H1 (cell line): ENCODE measurements at regions not wholly inside any gene's neighbourhood (a gene's known extent, or its start where the extent isn't known, plus 50 kb on each side); places are given as distances from the start of the nearest gene placed in this dataset.

ENCODE experiments used
- CTCF ChIA-PET: fragments of 300-600 bp; sonication (Branson Sonifier 250); formaldehyde crosslinking; loops from one replicate; lab custom pipeline; 2021; ENCODE audit not compliant: partially characterized antibody; lab: Charles Lee
- POLR2A ChIA-PET: fragments of 300-600 bp; sonication (Branson Sonifier 250); formaldehyde crosslinking; loops from one replicate; lab custom pipeline; 2021; ENCODE audit warnings: inconsistent platforms; ENCODE audit not compliant: partially characterized antibody; lab: Charles Lee
- DNase-seq, 2 experiments: peaks; one replicate each; pipeline versions ENCODE4 v3.0.0 to v3.0.0-alpha.2; 2010 to 2022; ENCODE audit warnings: low spot score in 2 of 2, low read depth in 1 of 2, mixed read lengths in 1 of 2
- FAIRE-seq: peaks from 2 replicates; lab custom pipeline; 2011; peaks lifted over from hg19 to GRCh38; lab: Jason Lieb, UNC
- H2AFZ ChIP-seq: 2 replicates; pipeline ENCODE4 v1.8.1; 2012; ENCODE audit warnings: low read length, inconsistent platforms
- H2AK5ac ChIP-seq: 2 replicates; pipeline ENCODE4 v1.6.1; 2013; ENCODE audit warnings: low read depth, low read length
- H2BK120ac ChIP-seq: replicated peaks from 2 replicates; pipeline ENCODE3; 2013; ENCODE audit warnings: low read depth, low read length, inconsistent platforms
- H2BK12ac ChIP-seq: 2 replicates; pipeline ENCODE4 v1.6.1; 2013; ENCODE audit warnings: low read depth, low read length
- H2BK15ac ChIP-seq: 2 replicates; pipeline ENCODE4 v1.6.1; 2013; ENCODE audit warnings: low read length
- H2BK20ac ChIP-seq: 2 replicates; pipeline ENCODE4 v1.6.1; 2013; ENCODE audit warnings: low read length
- H2BK5ac ChIP-seq: 2 replicates; pipeline ENCODE4 v1.6.1; 2013; ENCODE audit warnings: low read depth, low read length
- H3K14ac ChIP-seq: 2 replicates; pipeline ENCODE4 v1.6.1; 2013; ENCODE audit warnings: inconsistent platforms; ENCODE audit not compliant: insufficient read length
- H3K18ac ChIP-seq: 2 replicates; pipeline ENCODE4 v1.6.1; 2013; ENCODE audit warnings: low read length; ENCODE audit errors: extremely low read depth
- H3K23ac ChIP-seq: 2 replicates; pipeline ENCODE4 v1.6.1; 2013; ENCODE audit warnings: inconsistent platforms; ENCODE audit not compliant: insufficient read length
- H3K23me2 ChIP-seq: 2 replicates; pipeline ENCODE4 v1.6.1; 2013; ENCODE audit warnings: low read depth, low read length
- H3K27ac ChIP-seq: 2 replicates; pipeline ENCODE4 v1.6.1; 2011; ENCODE audit warnings: low read depth, low read length, inconsistent platforms
- H3K27me3 ChIP-seq, 4 experiments: replicated peaks in 1 of 4; 1 replicate in 1 of 4; 2 replicates in 3 of 4; pipeline versions ENCODE4 v1.6.1 to v1.8.1; 2011 to 2013; ENCODE audit warnings: low read length in 3 of 4, mild to moderate bottlenecking in 3 of 4, inconsistent platforms in 2 of 4, mixed read lengths in 2 of 4, moderate library complexity in 1 of 4; ENCODE audit not compliant: control insufficient read depth in 3 of 4, insufficient read depth in 3 of 4; ENCODE audit errors: extremely low read depth in 1 of 4
- H3K36me3 ChIP-seq, 4 experiments: 2 replicates each; pipeline versions ENCODE4 v1.6.1 to v1.8.1; 2011 to 2013; ENCODE audit warnings: mild to moderate bottlenecking in 4 of 4, low read length in 3 of 4, moderate library complexity in 2 of 4, control low read depth in 1 of 4, inconsistent platforms in 1 of 4; ENCODE audit not compliant: insufficient read depth in 4 of 4, control insufficient read depth in 2 of 4
- H3K4ac ChIP-seq: replicated peaks from 2 replicates; pipeline ENCODE3; 2013; ENCODE audit warnings: low read length, low read depth, mixed read lengths, inconsistent platforms; ENCODE audit not compliant: insufficient read length
- H3K4me1 ChIP-seq, 4 experiments: replicated peaks in 1 of 4; 1 replicate in 1 of 4; 2 replicates in 3 of 4; pipeline versions ENCODE4 v1.6.1 to v1.8.1; 2011 to 2013; ENCODE audit warnings: low read length in 3 of 4, inconsistent platforms in 2 of 4, mixed read lengths in 1 of 4; ENCODE audit not compliant: insufficient read depth in 4 of 4, control insufficient read depth in 3 of 4
- H3K4me2 ChIP-seq, 2 experiments: 2 replicates each; pipeline versions ENCODE4 v1.6.1 to v1.8.1; 2011 to 2013; ENCODE audit warnings: low read depth in 2 of 2, low read length in 2 of 2, control low read depth in 1 of 2, inconsistent platforms in 1 of 2, mild to moderate bottlenecking in 1 of 2; ENCODE audit not compliant: insufficient read depth in 1 of 2
- H3K4me3 ChIP-seq, 4 experiments: fragments of 200-600, 300-600 bp in 1 of 4; sonication (generic), shearing (Covaris generic), sonication (Bioruptor Twin) in 1 of 4; 2 replicates each; pipeline versions ENCODE4 v1.5.1 to v1.8.1; 2011 to 2016; ENCODE audit warnings: low read length in 4 of 4, low read depth in 3 of 4, control low read depth in 2 of 4, inconsistent platforms in 2 of 4, mild to moderate bottlenecking in 2 of 4, mixed read lengths in 1 of 4, moderate library complexity in 1 of 4; ENCODE audit not compliant: insufficient read depth in 2 of 4; ENCODE audit errors: extremely low read depth in 1 of 4
- H3K56ac ChIP-seq: replicated peaks from 2 replicates; pipeline ENCODE3; 2013; ENCODE audit warnings: low read depth, mild to moderate bottlenecking, mixed read lengths, low read length, inconsistent platforms; ENCODE audit not compliant: insufficient read length
- H3K79me1 ChIP-seq: 2 replicates; pipeline ENCODE4 v1.6.1; 2013; ENCODE audit warnings: low read depth, low read length, control low read depth
- H3K79me2 ChIP-seq, 2 experiments: 2 replicates each; pipeline versions ENCODE4 v1.6.1 to v1.8.1; 2012 to 2013; ENCODE audit warnings: low read length in 2 of 2, mild to moderate bottlenecking in 2 of 2, inconsistent platforms in 1 of 2; ENCODE audit not compliant: insufficient read depth in 2 of 2, control insufficient read depth in 1 of 2
- H3K9ac ChIP-seq, 4 experiments: replicated peaks in 1 of 4; 1 replicate in 1 of 4; 2 replicates in 3 of 4; pipeline versions ENCODE4 v1.6.1 to v1.8.1; 2011 to 2013; ENCODE audit warnings: low read depth in 3 of 4, low read length in 3 of 4, control low read depth in 2 of 4, mild to moderate bottlenecking in 2 of 4, moderate library complexity in 2 of 4, inconsistent platforms in 1 of 4; ENCODE audit errors: extremely low read depth in 1 of 4
- H3K9me3 ChIP-seq, 2 experiments: 2 replicates each; pipeline versions ENCODE4 v1.6.1 to v1.8.1; 2012 to 2013; ENCODE audit warnings: mild to moderate bottlenecking in 2 of 2, moderate library complexity in 2 of 2, control low read depth in 1 of 2, inconsistent platforms in 1 of 2, low read depth in 1 of 2, low read length in 1 of 2, mixed read lengths in 1 of 2; ENCODE audit not compliant: insufficient read depth in 2 of 2
- H4K20me1 ChIP-seq, 2 experiments: replicated peaks in 1 of 2; 2 replicates each; pipeline versions ENCODE3 to v1.8.1; 2011 to 2013; ENCODE audit warnings: inconsistent platforms in 2 of 2, low read length in 2 of 2, mild to moderate bottlenecking in 1 of 2; ENCODE audit not compliant: insufficient read depth in 2 of 2, control insufficient read depth in 1 of 2
- H4K5ac ChIP-seq: 2 replicates; pipeline ENCODE4 v1.6.1; 2013; ENCODE audit warnings: low read length, low read depth, mixed read lengths, inconsistent platforms; ENCODE audit not compliant: insufficient read length
- H4K8ac ChIP-seq: 2 replicates; pipeline ENCODE4 v1.8.0; 2013; ENCODE audit warnings: mild to moderate bottlenecking, moderate library complexity, low read length, inconsistent platforms; ENCODE audit not compliant: insufficient read depth; ENCODE audit errors: extremely low read depth
- H4K91ac ChIP-seq: replicated peaks from 2 replicates; pipeline ENCODE3; 2013; ENCODE audit warnings: low read length, mixed read lengths, inconsistent platforms; ENCODE audit not compliant: insufficient read length
- ATF2 ChIP-seq: IDR thresholded peaks from 2 replicates; pipeline ENCODE4 v1.6.1; 2012; ENCODE audit warnings: low read length, inconsistent platforms
- CTCF ChIP-seq, 3 experiments: IDR thresholded peaks; 1 replicate in 2 of 3; 2 replicates in 1 of 3; pipeline versions ENCODE4 v1.5.1 to v1.6.1; 2011; ENCODE audit warnings: low read length in 3 of 3, mild to moderate bottlenecking in 3 of 3, inconsistent platforms in 2 of 3, low read depth in 1 of 3, moderate library complexity in 1 of 3; ENCODE audit not compliant: insufficient read depth in 1 of 3; ENCODE audit errors: control extremely low read depth in 1 of 3
- EGR1 ChIP-seq: IDR thresholded peaks from 2 replicates; pipeline ENCODE4 v1.6.1; 2011; ENCODE audit warnings: low read depth, low read length, borderline replicate concordance
- GABPA ChIP-seq: IDR thresholded peaks from 2 replicates; pipeline ENCODE4 v1.6.1; 2011; ENCODE audit warnings: mild to moderate bottlenecking, low read length, moderate library complexity, borderline replicate concordance; ENCODE audit not compliant: insufficient read depth
- POLR2A ChIP-seq, 2 experiments: IDR thresholded peaks; 1 replicate in 1 of 2; 2 replicates in 1 of 2; pipeline ENCODE4 v1.6.1; 2011; ENCODE audit warnings: low read depth in 2 of 2, low read length in 2 of 2, mild to moderate bottlenecking in 2 of 2; ENCODE audit errors: control extremely low read depth in 1 of 2
- RBBP5 ChIP-seq: IDR thresholded peaks from 2 replicates; pipeline ENCODE4 v1.7.1; 2012; ENCODE audit warnings: low read depth, mild to moderate bottlenecking, inconsistent platforms, low read length, moderate library complexity, borderline replicate concordance
- RFX5 ChIP-seq: IDR thresholded peaks from 2 replicates; pipeline ENCODE4 v1.6.1; 2011; ENCODE audit warnings: low read depth, low read length, improper control_type of control experiment, borderline replicate concordance
- SIRT6 ChIP-seq: IDR thresholded peaks from one replicate; pipeline ENCODE4 v1.7.1; 2012; ENCODE audit warnings: low read length, inconsistent platforms
- SP1 ChIP-seq: IDR thresholded peaks from 2 replicates; pipeline ENCODE4 v1.6.1; 2011; ENCODE audit warnings: low read depth, low read length
- WGBS, 2 experiments: shearing (Covaris generic) in 1 of 2; methylation state at CpG; one replicate each; pipeline versions ENCODE4 v1.1.6 to v1.1.7; 2013 to 2015; ENCODE audit warnings: low lambda C conversion rate in 2 of 2, mixed read lengths in 2 of 2, inconsistent platforms in 1 of 2, low coverage in 1 of 2, missing lambda C conversion rate in 1 of 2; ENCODE audit not compliant: insufficient replicate concordance in 2 of 2, insufficient coverage in 1 of 2, insufficient read length in 1 of 2; ENCODE audit errors: extremely low coverage in 1 of 2, missing lambda C conversion rate in 1 of 2; 5-methylcytosine and 5-hydroxymethylcytosine counted together

- no peak for TF ChIP-seq POLR2A (IDR thresholded peaks at IDR 0.05; ENCODE audit: control extremely low read depth in 1 of 2, low read depth in 2 of 2, low read length in 2 of 2)
- TF ChIP-seq, all 59 proteins: peak for 0
Measured at GRCh38 chr3:159253860-159254259, 452.0 kb downstream of the MFSD1 start (continued).

GRCh38 chr3:159257954-159258353 lies 456.1 kb downstream of the MFSD1 start:
- Histone ChIP-seq H3K4me2 (no peak overlapping the region), H2BK20ac (no peak overlapping the region), H2BK120ac (no peak overlapping the region), H3K27me3 (no peaks in the 10 kb centered on the region), H3K4me3 (no peak overlapping the region), H3K56ac (no peak overlapping the region), H3K23ac (no peak overlapping the region), H3K27ac (no peak overlapping the region), H3K18ac (no peak overlapping the region), H2AK5ac (no peak overlapping the region), H4K8ac (no peak overlapping the region), H4K20me1 (no peaks in the 10 kb centered on the region), H2BK12ac (no peak overlapping the region), H3K23me2 (no peaks in the 10 kb centered on the region), H3K9ac (no peak overlapping the region), H3K79me2 (no peaks in the 10 kb centered on the region), H3K9me3 (no peaks in the 10 kb centered on the region), H3K14ac (no peak overlapping the region), H3K36me3 (no peaks in the 10 kb centered on the region), H3K4me1 (no peaks in the 10 kb centered on the region), H2AFZ (no peak overlapping the region), H3K79me1 (no peaks in the 10 kb centered on the region), H2BK15ac (no peak overlapping the region), H2BK5ac (no peak overlapping the region), H4K5ac (no peak overlapping the region), H3K4ac (no peak overlapping the region), H4K91ac (no peak overlapping the region)
- ChIA-PET CTCF (interaction anchor here (0.7 to 8.0 kb wide), 12 partner anchors 8 to 531 kb away, joined by 3 to 195 read pairs (median 6); no protein-coding TSS in a partner anchor), POLR2A (no interaction called here)
- 92% methylated on average over 4 of the region's 4 CpGs; no CpG with 5 or more reads in 1 of the 2 experiments for WGBS, 2 experiments
- FAIRE-seq = no peak
- no peak for DNase-seq
- TF ChIP-seq RFX5 (no peak), SP1 (no peak), GABPA (no peak), CTCF (IDR thresholded peaks at IDR 0.05; ENCODE audit: control extremely low read depth in 1 of 3, insufficient read depth in 1 of 3, low read depth in 1 of 3, low read length in 3 of 3) (no peak), EGR1 (no peak), RBBP5 (no peak), ATF2 (no peak), SIRT6 (no peak)
